NCI-H2227 (cell line): ENCODE measurements at regions not wholly inside any gene's neighbourhood (a gene's known extent, or its start where the extent isn't known, plus 50 kb on each side); places are given as distances from the start of the nearest gene placed in this dataset.
"Not testable (repeated sequence)": the region's sequence is repeated elsewhere in the genome, so short reads cannot be mapped to it uniquely, and the experiment has no call there.

Experiments
- DNase-seq: peaks from one replicate; lab custom pipeline; 2025; ENCODE audit not compliant: unreplicated experiment; lab: John Stamatoyannopoulos, UW

DNA sequence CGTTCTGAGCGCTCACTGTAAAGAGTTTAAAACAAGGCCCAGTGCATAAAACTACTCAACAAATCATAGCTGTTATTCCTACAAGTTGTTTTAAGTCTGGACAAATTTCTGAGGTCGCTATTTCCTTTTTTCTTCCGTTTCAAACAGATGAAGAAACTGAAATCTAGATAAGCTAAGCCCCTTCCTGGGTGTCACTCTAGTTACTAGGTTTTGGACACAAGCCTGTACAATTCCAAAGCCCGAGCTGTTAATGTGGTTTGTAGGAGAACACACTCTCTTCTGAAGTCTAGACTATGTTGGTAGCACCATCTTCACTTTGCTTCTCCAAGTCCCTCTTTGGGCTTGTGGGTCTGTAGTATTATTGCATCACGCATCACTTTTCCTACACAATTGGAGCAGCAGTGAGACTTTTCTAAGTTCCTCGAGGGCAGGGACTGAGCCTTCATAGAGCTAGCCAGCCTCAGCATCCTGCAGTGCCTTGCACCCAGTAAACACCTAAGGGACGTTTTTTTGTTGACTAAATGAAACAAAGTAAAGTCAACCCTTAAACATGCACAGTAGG, 142.6 kb upstream of the PROK2 start:
- no peak for DNase-seq

DNA sequence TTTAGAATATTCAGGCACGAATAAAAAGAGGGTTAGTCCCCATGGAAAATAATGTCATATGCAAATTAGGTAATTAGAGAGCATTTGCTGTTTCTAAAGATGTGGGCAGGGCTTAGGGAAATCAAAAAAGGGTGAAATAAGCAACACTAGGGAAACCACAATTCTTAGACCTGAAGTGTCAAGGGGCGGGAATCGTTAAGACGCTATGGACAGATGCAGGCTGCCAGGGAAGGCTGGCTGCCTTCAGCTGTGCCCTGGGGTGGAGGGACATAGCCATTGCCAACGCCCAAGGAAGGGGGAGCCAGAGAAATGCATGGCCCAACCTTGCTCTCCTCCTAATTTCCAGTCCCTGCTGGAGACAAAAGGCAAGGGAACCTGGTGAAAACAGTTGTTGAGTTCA, 141.7 kb upstream of the PROK2 start:
- no peak for DNase-seq

GRCh38 chr3:71926262-71926600, 141.3 kb upstream of the PROK2 start:
- peak; percentile 31 for DNase-seq

GRCh38 chr3:71925511-71926261, 140.7 kb upstream of the PROK2 start:
- not testable (repeated sequence) for DNase-seq

DNA sequence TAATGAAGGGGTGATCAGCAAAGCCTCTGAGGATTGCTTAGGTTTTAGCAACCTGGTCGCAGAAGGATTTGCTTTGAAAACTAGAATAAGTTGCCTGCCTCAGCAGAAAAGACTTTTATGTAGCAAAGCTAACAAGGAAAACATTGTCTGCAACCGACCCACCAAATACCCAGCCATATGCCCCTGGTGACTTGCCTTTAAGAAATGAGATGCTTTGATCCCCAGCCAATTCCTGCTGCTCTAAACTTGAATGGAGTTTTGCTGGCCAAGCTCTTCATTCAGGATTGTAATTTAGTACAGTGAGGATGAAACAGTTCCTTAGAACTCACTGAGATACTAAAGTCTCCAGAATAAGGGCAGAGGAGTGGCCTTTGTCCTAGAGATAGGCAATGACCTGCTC, 139.8 kb upstream of the PROK2 start:
- DNase-seq: no peak

- no peak for DNase-seq
Measured at GRCh38 chr3:71921036-71921435, 136.1 kb upstream of the PROK2 start.

- DNase-seq: no peak
Measured at GRCh38 chr3:71919572-71919971, 134.6 kb upstream of the PROK2 start.

GRCh38 chr3:71917545-71917944, 132.6 kb upstream of the PROK2 start:
- DNase-seq: no peak

DNA sequence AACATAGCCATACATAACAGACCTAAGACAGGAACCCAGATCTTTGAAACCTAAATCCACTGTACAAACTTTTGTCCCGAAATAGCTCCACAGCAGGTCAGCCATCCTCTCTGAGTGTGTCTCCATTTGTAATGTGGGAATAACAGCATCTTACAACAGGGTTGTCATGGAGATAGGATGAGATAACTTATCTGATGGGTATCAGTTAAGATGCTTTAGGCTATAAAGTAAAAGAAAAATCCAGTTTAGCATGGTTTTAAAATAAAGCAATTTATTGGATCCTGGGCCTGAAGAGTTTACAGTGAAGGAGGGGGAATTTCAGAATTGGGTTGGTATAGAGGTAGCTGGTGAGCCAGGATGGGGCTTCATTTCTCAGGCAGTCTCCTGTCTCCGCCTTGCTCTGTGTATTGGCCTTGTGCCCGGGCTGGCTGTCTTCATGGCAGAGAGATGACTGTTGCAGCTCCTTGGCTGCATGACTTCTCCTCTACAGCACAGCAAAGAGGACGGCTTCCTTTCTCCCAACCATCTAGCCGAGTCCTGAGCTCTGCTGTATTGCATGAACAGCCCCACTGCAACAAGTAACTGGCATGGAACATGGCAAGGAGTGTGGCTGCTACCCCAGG, 131.9 kb upstream of the PROK2 start:
- DNase-seq: no peak

DNA sequence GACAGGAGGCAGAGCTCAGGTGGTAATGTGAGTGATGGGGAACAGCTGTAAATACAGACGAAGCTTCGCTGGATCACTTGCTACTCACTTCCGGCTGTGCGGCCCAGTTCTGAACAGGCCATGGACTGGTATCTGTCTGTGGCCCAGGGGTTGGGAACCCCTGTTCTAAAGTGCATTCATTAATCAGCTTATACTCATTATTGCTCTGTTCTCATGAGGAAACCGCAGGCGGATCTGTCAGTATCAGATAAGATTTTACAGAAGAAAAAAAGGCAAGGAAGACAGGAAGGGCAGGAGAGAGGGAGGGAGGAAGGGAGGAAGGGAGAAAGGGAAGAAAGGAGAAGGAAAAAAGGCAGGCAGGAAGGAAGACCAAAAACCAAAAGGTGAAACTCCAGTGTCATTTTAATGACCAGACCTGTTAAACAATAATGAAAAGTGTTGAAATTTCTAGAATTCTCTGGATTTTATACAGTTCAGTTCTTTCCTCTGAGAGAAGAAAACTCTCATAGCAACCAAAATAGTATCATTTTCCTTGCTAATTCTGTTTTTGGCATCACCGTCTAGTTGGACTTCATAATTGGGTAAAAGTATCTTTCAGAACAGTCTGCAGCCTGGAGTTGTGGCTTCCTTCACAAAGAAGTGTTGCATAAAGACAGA, 128.0 kb upstream of the PROK2 start:
- DNase-seq: no peak

GRCh38 chr3:71910108-71910507, 125.2 kb upstream of the PROK2 start:
- no peak for DNase-seq

DNA sequence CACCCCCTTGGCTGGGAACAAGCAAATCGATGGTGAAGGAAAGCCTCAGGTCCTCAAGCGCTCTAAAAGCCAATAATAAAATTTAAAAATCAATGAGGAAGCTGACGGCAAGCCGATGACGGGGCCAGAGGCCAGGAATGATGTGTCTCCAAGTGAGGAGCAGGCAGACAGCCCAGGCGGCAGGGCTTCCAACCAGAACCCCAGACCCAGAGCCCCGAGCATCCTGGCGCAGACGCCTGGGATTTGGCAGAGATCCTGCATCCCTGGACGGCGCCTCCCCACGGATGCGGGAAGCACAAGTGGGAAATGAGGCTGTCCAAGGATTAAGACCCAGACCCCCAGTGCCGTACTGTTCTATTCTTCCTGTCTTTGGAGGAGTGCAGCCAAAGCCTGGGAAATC, 123.0 kb upstream of the PROK2 start:
- DNase-seq: no peak

- no peak for DNase-seq
Measured at GRCh38 chr3:71906976-71907375, 122.0 kb upstream of the PROK2 start.

DNA sequence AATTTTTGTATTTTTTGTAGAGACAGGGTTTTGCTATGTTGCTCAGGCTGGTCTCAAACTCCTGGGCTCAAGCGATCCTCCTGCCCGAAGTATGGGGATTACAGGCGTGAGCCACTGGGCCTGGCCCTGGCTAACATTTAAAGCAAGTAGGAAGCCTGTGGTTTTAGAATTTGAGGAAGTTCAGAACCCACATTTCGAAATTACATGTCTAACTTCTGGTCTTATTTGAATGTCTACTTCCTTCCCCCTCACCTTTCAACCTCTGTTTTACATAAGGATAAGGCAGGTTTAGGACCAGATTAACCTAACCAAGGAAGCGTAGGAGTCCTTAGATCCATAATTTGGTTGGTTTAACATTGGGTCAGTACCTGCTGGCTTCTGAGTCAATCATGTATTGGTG, 120.5 kb upstream of the PROK2 start:
- DNase-seq: no peak

DNA sequence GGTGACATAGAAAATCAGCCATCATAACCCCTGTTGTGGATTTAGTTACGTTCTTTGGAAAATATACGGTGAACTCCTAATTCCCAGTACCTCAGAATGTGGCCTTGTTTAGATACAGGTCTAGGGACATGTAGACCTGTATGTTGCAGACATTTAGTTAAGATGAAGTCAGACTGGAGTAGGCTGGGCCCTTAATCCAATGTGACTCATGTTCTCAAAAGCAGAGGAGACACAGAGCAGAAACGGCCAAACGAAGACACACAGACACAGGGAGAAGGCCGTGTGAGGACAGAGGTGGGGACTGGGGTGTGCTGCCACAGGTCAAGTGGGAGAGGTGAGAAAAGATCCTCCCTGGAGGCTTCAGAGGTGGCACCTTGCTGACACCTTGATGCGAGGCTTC, 119.0 kb upstream of the PROK2 start:
- no peak for DNase-seq

GRCh38 chr3:71903112-71903495, 118.2 kb upstream of the PROK2 start:
- no peak for DNase-seq

DNA sequence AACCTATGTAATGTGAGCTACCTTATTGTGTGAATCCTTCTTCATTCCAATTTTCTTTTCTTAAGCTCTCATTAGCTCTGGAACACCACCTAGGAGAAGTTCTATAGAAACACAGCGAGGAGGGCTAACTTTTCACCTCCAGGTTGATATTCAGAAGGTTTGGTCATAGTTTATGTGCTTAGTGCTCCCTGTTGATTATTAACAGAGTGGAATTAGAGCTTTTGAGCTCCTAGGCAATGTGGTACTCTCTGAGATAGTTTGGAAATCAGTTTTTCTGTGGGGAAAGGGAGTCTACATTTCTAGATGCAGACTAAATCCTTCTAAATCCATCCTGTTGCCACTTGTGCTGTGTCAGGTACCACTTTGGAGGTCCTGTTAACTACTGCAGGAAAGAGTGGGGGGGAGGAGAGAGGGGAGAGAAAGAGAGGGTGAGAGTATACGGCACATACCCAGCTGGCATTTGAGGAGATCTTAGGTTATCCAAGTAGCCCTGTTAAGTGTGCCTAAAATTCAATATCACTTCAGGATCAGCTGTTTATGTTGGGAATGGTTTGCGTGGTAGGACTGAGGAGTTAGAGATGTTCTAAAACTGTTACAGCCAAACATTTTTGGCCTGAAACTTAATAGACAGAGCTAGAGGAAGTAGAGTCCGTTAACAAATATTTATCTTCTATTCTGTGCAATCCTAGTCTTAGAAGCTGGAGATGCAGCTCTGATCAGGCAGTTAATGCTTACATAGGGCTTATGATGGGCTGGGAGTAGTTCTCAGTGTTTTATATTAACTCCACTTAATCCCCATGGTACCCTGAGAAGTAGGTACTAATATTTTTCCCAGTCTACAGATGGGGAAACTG, 117.5 kb upstream of the PROK2 start:
- DNase-seq: no peak

- DNase-seq: no peak
Measured at GRCh38 chr3:71901645-71902044, 116.7 kb upstream of the PROK2 start.

DNA sequence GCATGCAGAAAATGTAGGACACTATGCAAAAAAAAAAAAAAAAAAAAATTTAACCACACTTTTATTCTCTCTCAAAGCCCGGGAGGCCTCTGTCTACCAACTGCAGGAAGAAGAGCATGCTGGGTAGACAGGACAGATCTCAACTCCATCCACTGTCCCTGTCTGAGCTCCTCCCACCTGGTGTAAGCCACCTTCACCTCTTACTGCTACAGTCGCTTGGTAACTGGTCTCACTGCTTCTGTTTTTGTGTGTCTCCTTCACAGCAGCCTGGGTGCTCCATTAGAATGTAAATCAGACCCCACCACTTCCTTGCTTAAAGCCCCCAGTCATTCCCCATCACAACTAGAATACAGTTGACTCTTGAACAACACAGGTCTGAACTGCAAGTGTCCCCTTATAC, 115.1 kb upstream of the PROK2 start:
- no peak for DNase-seq

DNA sequence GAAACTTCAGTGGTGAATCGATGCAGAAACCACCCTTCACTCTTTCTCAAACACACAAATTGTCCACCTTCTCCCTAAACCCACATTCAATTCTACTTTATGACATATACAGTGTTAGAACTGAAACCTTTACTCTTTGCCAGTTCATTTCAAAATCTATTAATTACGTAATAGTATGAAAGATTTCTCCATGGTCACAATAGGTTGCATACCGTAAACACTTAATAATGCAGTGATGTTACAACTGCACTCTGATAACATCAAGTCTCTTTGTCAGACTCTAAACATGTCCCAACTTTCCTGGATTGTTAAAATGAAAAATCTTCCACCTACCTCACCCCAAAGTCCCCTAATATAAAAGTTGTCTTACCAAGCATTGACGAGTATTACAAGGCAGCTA, 111.8 kb upstream of the PROK2 start:
- no peak for DNase-seq

DNA sequence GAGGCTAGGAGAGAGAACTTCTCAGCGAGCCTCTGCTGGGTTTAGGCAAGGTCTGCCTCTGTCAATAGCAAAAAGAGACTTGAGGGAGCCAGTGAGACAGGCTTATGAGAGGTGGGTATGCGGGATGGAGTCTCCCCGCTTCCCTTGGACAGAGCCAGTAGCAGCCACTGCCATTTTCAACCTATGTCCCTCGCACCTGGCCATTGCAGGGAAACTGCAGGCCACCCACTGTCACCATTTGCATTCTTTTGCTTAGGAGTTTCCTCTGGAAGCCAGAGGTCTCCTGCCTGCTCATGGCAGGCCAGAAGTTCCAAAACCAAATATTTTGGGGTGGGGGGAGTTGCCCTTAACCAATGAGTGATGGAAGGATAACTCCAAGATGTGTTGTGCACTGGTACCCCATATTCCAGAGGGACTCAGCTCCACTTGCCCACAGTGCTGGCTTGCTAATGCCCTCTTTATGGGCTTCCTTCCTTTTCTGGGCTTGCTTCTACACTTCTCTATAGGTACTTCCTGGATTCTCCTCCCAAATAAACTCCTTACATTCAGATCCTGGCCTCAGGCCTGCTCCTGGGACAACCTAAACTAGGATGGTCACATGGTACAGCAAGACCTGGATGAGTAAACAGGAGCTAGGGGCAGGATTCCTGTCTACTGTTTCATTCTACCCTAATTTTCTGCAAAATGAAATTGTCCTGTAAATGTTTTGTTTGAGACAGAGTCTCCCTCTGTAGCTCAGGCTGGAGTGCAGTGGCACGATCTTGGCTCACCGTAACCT, 108.9 kb upstream of the PROK2 start:
- DNase-seq: no peak
